ENCODE measurements at regions not wholly inside any gene's neighbourhood (a gene's known extent, or its start where the extent isn't known, plus 50 kb on each side); places are given as distances from the start of the nearest gene placed in this dataset.

DNA sequence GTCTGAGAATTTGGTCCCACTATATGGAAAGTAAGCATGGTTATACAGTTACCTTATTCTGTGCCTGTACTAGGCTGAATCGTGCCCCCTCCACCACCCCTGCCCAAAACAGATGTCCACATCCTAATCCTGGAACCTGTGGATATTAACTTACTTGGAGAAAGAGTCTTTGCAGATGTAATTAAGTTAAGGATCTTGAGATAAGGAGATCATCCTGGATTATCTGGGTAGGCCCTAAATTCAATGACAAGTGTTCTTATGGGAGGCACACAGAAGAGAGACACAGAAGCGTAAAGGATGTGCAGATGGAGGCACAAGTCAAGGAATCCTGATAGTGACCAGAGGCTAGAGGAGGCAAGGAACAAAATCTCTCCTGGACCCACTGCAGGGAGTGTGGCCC, 116.7 kb upstream of the MAN1A1 start:
- no peak for DNase-seq

DNA sequence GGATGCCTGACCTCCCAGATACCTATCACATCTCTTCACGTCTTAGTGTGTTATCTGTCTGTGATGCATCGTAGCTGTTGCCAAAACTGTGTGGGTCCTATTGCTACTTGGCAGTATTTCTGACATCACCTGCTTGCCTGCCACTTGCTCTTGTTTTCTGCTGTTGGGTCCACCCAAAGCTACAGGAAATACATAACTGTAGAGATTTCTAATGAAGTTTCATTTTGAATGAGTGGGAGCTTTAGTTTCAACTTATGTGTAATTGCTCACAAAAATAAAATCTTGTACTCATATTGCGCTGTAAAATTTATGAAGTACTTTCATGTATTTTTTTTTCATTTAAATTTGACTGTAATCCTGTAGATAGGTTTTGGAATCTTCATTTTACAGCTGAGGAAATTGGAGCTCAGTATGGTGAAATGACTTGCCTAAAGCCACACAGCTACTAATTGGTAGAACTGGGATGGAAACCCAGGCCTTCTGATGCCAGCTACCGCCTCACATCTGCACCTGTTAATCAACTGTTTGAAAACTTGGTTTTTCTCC, 113.6 kb upstream of the MAN1A1 start:
- no peak for DNase-seq

DNA sequence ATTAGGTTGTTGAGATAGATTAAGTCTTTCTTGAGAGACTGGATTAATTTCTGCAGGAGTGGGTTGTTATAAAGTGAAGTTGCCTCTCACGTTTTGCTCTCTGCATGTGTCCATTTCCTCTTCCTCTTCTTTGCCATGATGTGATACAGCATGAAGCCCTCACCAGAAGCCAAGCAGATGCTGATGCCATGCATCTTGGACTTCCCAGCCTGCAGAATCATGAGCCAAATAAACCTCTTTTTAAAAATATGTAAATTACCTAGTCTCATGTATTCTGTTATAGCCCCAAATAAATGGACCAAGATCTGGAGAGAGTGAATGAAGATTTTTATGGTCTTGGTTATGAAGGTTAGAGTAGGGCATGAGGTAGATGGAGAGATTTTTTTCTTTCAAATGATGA, 111.6 kb upstream of the MAN1A1 start:
- no peak for DNase-seq

DNA sequence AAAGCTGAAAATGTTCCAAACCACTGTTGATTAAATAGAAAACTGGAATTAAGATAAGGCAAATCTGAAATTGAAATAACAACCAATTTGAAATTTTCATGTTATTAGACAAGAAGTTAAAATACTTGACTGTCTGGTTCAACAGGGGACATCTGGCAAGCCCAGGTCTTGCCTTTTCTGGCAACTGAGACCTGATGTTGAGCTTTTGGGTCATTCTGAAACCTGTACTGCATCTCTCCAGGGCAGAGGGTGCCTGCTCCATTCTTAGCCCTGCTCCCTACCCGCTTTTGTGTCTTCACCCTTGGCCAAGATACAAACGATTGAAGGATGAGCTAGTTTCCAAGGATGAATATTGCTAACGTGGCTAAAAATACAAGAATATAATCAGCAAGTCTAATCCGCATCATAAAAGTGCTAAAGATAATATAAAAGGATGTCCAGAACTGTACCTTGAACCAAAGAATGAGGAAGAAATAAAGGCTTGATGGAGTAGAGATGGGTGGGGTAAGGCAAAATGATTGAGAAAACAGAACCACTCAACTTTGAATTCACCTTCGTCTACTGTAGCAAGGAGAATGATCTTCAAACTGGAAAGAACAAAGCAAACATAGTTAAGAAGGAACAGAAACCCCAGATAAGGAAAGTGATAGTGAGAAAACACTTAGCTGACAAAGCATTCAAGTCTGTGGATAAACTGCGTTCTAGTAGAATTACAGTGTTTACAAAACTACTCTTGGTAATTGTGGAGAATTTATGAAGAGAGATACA, 109.8 kb upstream of the MAN1A1 start:
- no peak for DNase-seq

DNA sequence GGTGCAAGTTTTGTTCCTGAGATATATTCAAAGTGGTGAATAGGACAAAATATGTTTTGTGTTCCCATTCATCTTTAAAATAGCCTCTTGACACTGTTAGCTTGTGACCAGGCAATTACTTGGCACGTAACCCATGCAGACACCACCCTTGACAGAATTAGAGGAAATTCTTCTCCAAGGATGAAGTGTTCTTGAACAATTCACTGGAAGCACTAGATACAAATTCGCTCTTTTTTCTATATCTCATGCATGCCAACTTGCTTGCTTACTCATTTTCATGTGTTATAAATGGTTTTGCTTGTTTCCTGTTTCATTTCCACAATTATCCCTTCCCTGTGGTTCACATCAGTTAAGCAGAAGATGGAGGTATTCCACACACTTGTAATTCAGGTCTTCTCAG, 105.2 kb upstream of the MAN1A1 start:
- no peak for DNase-seq

DNA sequence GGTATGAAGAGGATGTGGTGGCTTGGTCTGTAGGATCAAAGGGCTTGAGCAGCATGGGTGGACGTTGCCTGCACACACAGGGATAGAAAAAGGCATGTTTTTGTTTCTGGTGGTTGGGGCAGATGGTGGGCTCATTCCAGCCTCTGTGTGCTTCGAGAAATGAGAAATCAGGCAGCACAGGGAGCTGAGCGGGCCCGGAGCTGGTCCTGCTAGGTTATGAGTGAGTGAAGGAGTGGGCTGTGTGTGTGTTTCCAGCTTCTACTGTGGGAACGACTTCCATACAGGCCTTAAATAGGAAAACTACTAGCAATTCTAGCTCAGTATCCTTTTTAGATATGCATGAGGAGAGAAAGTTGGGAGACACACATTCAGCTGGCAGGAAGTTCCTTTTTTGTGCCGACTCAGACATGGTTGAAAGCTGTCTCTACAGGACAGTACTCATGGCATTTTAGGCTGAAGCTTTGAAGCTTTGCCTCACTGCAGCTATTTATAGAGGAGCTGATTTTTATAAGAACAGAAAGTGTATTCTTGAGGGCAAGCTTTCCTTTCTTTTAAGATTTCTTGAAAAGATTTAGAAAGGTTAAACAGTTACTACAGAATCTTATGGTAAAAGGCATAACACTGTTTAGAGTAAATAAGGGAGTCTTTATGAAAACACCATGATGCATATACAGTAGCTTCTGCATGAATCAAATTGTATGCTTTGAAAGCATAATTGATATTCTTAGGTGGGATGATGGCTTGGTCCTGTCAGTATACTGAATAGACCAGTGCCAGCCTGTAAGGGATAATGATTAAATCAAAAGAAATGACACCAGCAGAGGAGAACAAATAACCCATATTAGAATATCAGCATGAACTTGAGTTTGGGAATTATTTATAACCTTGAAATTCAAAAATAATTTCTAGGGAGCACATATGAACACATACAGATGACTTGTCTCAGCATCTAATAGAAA, 104.0 kb upstream of the MAN1A1 start:
- no peak for DNase-seq

DNA sequence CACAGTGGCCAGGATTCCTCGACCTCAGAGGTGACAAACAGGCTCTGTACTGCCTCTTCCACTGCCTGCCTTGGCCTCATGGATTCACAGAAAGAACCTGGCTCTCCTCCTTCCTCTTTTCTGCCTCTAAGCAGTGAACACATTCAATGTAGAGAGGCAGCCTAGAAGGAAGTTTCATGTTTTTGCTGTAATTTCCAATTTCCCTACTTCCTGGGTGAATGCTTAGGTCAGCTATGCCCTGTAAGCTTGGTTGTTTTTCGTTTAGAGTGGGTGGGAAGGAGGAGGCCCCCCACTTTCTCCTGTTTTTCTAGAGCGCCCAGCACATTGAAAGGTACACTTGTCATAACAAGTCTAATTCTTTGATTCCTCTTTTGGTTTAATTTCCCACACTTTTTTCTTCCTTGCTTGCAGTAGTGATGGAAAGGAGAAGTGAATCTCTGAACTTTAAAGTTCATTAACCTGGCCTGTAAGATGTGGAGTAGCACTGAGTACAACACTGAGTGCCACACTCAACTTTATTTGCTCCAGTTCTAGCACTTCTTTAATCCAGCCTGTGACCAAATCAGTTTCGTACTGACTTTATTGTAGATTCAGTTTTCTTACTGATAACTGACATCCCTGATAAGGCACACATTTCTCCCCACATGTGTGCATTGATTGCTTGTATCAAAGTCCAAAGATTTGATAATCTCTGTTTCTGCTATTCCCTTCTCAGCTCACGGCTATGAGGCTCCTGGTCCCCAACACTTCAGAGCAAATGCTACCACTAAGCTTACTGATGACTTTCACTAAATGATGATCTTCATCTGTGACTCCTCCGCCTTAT, 100.0 kb upstream of the MAN1A1 start:
- no peak for DNase-seq

DNA sequence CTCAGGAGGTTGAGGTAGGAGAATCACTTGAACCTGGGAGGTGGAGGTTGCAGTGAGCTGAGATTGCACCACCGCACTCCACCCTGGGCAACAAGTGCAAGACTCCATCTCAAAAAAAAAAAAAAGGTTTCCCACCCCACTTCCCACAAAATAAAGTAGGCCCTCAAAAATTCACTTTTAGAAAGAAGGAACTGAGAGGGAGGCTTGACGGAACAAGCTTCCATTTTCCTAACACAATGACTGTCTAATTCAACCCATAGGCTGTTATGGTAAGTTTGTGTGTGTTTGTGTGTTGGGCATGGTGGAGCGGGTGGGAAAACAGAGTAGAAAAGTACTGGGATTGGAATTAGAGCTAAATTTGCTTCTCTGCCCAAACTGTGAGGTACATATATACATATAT, 98.4 kb upstream of the MAN1A1 start:
- no peak for DNase-seq

DNA sequence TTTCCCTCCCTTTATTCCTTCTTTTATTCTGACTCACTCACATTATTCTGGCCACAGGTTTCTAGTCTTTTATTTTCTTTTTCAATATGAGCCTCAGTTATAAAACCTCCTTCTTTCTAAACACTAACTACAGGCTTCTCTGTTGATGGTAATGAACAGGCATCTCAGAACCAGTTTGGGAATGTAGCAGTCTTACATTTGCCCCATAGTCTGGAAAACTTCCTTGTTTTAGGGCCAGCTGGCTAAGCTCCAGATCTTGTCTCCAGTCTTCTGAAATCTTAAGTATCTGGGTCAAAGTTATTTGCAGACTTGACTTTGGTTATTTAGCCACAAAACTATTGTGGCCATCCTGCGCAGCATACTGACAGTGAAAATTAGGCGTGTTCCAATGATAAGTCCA, 97.0 kb upstream of the MAN1A1 start:
- no peak for DNase-seq

DNA sequence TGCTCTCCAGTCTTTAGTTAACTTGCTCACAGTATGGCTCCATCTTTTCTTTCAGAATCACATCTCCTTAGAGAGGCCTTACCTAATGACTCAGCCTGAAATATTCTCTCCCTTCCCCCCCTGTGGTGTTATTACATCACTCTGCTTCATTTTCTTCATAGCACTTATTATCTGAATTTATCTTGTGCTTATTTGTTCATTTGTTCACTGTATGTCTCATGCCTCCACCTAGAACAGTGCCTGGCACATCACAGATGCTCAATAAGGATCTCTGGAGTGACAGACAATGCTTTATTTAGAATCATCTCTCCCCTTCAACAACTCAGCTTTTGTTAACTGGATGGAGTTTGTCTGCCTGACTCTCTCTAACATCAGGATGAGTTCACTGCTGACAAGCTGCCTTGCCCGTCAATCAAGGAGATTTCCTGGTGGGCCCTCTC, 96.6 kb upstream of the MAN1A1 start:
- DNase-seq, result no peak

DNA sequence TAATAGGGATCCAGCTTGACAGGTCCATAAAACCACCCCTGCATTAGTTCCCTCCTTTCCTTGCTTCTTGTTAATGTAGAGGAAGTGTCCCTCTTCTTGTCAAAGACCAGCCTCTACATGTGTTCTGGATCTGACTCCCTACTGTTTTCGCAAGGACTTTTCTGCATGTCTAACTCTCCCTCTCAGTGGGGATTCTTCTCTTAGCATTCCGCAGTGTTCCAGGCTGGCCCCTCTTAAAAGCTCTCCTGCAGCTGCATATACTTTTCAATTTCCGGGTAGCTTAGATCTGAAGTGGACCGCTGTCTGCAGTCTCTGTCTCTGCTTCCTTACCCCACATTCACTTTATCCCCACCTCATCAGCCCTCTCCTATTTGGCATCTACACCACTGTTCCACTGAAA, 96.1 kb upstream of the MAN1A1 start:
- no peak for DNase-seq

DNA sequence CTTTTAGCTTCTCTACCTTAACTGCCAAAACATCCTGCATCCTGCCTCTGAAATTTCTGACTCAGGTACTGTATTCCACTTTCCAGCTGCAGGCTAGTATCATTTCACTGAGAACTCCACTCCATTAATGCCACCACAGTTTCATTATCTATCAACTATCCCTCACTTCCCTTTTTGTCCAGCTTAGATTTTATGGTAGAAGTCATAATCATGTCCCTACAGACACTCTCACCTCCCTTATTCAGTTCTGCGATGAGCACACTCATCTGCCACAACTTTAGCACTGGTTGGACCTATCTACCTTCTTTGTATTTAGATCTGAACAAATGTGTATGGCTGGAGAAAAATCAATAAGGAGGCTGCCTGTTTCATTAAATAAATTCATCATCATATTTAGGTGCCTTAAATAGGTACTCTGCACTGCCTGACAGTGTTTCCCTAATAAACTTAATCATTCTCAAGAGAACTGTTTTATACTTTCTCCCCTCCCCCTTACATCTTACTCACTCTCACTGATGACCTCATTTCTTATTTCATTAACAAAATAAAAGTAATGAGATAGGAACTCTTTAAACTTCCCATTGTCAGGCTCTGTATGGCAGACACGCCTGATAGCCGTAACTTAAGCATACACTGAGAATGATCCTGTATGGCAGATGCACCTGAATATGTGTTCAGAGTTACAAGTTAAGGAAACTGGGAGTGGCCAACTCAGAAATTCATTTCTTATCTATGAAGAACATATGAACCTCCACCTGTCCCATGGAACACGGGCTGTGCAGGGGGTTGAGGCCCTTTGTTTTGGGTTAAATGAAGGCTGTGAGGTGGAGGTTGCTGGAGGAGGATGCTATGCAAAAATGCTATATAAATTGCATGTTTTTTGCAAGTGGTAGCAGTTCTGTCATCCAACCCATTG, 95.3 kb upstream of the MAN1A1 start:
- no peak for DNase-seq

DNA sequence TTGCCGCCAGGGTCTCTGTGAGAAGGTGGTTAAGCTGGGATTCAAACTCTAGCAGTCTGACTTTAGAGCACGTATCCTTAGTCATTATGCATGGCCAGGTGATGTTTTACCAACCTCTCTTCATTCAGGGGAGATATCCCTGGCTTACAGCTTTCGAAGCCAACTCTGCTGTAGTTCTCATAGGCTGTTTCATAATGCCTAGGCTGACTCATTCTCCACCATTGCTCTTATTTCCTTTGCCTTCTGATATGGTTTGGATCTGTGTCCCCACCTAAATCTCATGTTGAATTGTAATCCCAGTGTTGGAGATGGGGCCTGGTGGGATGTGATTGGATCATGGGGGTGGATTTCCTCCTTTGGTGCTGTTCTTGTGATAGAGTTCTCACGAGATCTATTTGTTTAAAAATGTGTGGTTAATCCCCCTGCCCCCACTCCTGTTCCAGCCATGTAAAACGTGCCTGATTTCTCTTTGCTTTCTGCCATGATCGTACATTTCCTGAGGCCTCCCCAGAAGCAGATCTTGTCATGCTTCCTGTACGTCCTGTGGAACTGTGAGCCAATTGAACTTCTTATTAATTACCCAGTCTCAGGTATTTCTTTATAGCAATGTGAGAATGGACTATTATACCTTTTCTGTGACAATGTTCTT, 94.6 kb upstream of the MAN1A1 start:
- no peak for DNase-seq

DNA sequence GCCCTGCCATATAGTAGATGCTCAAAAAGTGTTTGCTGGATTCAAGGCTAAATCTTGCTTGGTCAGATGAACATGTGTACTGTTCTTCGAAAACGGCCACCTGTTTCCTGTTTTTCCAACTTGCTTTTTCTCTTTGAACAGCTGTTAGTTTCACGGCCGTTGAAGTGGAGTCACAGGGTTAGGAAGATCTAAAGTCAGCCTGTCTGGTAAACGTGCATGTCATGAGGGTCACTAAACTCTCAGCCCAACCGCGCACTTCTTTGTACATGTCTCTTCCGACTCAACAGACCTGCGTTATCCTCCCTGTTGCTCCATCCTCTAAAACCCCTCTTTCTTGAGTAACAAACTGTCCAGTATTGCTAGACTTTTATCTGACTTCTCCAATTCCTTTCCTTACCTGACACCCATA, 93.2 kb upstream of the MAN1A1 start:
- DNase-seq, result no peak

DNA sequence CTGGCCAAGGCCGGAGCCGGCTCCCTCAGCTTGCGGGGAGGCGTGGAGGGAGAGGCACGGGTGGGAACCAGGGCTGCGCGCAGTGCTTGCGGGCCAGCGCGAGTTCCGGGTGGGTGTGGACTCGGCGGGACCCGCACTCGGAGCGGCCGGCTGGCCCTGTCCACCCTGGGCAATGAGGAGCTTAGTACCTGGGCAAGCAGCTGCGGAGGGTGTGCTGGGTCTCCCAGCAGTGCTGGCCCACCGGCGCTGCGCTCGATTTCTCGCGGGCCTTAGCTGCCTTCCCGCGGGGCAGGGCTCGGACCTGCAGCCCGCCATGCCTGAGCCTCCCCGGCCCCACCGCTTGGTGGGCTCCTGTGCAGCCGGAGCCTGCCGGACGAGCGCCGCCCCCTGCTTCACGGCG, 91.4 kb upstream of the MAN1A1 start:
- DNase-seq, result no peak

DNA sequence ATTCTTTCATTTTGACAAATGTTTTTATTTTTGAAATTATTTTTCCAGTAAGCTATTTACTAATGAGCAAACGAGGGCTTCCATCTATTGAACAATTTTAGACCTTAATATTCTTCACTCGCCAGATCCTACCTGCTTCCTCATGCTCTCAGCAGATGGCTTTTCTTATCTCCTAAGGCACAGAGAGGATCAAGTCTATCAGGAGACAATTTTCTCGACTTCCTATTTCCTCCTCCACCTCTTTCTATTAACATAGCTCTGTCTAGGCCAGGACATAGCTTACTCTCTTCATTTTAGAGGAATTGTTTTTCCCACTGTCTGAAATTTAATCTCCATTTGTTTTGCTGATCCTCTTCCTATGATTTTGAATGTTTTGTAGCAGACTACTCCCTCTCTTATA, 87.0 kb upstream of the MAN1A1 start:
- no peak for DNase-seq

DNA sequence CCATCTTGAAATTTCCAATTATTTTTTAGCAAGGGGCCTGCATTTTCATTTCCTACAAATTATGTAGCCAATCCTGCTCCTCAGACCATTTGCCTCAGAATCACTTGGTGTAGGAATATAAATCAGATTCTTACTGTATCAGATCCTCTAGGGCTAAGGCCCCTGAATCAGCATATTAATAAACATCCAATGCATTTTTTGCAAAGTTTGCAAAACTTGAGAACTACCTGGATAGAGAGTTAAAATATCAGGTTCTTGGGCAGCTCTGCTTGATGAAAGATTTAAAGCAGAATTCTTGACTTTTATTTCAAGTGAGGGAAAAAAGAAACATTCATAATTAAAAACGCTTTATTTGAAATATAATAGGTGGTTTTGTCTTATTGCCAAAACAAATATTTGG, 82.2 kb upstream of the MAN1A1 start:
- DNase-seq, result no peak

DNA sequence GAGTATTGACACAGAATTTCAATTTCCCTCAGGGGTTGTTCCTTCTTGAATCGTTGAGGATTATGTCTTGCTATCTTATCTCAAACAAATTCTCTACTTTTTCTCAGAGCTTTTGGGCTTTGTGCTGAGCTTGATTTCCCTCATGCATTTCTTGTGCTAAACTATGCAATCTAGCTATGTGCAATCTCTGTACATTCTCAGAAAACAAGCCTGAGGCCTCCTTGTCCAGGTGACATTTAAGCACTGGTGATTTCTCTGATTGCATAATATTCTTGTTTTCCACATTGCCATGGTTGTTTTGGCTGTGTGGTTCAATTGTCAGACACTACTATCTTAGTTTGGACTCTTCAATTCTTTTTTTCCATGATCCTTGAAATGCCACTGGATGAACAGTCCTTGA, 81.2 kb upstream of the MAN1A1 start:
- DNase-seq, result no peak

DNA sequence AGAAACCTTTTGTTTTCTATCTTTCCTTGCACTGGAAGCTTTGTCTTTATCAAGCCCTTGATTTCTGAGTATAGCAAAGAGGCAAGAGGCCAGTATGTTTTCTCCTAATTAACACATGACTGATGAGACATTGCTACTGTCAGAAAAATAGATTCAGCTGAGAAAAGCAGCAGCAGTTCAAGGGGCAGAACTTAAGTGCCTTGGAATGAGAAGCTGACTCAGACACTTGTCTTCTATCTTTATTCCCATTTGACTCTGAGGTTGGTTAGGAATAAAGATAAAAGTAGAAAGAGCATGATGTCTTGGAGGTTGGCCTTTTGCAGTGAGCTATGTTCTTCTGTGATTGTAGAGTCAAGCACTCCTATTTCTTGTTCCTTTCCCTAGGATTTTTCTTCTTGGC, 79.1 kb upstream of the MAN1A1 start:
- no peak for DNase-seq

DNA sequence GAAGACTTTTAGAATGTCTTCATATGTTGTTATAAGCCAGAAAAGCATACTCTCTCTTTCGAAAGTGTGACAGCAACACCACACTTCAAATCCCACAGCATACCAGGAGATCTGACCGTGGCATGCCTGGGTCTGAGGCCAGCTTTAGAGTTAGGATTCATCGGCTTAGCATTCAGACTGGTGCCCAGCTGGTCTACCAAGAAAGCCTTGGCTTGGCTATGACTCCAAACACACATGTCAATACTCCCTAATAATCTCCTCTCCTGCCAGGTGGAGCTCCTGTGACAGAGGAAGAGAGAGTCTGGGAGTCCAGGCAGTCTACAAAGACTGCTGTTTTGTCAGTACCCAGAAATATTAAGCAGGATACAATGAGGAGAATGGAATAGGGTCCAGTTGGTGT, 77.1 kb upstream of the MAN1A1 start:
- DNase-seq, result no peak

DNA sequence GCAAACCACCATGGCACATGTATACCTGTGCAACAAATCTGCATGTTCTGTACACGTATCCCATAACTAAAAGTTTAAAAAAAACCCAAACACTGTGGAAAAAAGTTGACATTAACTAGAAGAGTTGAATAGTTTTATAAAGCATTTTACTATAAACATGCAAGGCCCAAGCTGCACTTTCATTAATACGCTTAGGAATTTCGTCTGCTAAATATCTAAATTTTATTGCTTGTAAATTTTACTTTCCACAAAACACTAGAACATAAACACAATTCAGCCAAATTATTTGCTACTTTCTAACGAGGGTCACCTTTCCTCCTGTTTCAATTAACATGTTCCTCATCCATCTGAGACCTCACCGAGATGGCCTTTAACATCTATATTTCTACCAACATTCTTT, 74.4 kb upstream of the MAN1A1 start:
- DNase-seq, result no peak

All from NCI-H526 (cell line).